GM18505 (cell line): ENCODE measurements at regions not wholly inside any gene's neighbourhood (a gene's known extent, or its start where the extent isn't known, plus 50 kb on each side); places are given as distances from the start of the nearest gene placed in this dataset.
"Not testable (repeated sequence)": the region's sequence is repeated elsewhere in the genome, so short reads cannot be mapped to it uniquely, and the experiment has no call there.

Source experiments
- ATAC-seq: cut with Tn5 transposase; IDR thresholded peaks from one replicate; pipeline ENCODE4 v1.9.1; 2021; ENCODE audit not compliant: unreplicated experiment
- POLR2A ChIP-seq: IDR thresholded peaks from 4 replicates; pipeline ENCODE4 v1.6.1; 2011; ENCODE audit warnings: borderline replicate concordance; ENCODE audit not compliant: insufficient read depth, insufficient read length; ENCODE audit errors: extremely low read depth

DNA sequence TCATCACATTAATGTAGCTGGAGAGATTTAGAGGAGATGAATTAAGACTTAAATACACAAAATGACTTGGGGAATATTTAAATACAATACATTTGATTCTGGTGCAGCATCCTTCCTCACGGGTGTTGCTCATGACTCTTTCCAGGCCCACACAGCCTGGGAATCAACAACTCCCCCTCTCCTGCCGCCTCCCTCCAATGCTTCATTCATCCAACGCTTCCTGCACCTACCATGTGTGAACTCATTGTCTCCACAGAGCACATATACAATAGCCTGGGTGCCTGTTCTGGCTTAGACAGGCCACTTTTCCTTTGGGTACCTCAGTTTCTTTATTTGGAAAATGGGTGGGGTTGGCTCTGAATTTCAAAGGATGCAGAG lies 476.9 kb upstream of the CADM1 start:
- no peak for TF ChIP-seq POLR2A
- no peak for ATAC-seq

GRCh38 chr11:115980337-115981103 lies 476.3 kb upstream of the CADM1 start:
- ATAC-seq = no peak

DNA sequence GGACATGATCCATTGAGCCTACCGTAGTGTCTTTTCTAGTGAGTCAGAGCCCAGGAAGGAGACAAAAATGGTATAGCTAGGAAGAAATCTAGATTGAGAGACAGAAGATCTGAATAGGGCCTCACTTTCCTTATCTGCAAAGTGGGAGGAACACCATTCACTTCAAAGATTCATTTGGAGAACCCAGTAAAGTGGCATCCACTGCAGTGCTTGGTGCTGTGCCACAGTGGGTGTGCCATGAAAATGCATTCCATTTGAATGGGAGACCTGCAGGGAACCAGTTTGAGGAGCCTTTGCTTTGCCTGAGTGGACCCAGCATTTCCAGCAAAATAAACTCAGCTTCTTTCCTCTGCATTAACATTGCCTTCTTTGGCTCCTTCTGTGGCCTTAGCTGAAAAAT lies 470.5 kb upstream of the CADM1 start:
- no peak for ATAC-seq
- TF ChIP-seq POLR2A = no peak

More at GRCh38 chr11:115980337-115981103, 476.3 kb upstream of the CADM1 start:
- no peak for TF ChIP-seq POLR2A

- not testable (repeated sequence) for ATAC-seq
These were observed 463.0 kb upstream of the CADM1 start for GRCh38 chr11:115967203-115967602.

- ATAC-seq = no peak
- TF ChIP-seq POLR2A = no peak
These were observed 461.7 kb upstream of the CADM1 start for GRCh38 chr11:115965767-115966504.

- ATAC-seq = no peak
- TF ChIP-seq POLR2A = no peak
These were observed 459.9 kb upstream of the CADM1 start for GRCh38 chr11:115964091-115964490.

DNA sequence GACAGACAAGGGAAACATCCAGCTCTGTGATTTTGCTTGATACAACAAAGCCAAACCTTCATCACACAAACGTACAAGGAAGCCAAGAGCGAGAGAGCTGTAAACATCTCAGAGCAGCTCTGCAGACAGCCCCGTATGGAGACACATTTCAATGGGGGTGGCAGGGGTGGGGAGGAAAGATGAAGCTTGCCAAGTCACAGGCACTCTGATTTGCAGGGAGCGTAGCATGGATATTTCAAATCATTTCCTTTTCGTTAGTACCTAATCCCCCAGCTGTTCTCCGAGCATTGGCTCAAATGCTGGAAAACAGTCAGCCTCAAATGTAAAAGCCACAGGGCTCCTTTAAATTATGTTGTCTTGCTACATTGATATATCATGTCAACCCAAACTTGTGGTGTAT lies 458.9 kb upstream of the CADM1 start:
- ATAC-seq = no peak
- TF ChIP-seq POLR2A = no peak

- no peak for ATAC-seq
- TF ChIP-seq POLR2A = no peak
These were observed 457.2 kb upstream of the CADM1 start for GRCh38 chr11:115961159-115962003.

DNA sequence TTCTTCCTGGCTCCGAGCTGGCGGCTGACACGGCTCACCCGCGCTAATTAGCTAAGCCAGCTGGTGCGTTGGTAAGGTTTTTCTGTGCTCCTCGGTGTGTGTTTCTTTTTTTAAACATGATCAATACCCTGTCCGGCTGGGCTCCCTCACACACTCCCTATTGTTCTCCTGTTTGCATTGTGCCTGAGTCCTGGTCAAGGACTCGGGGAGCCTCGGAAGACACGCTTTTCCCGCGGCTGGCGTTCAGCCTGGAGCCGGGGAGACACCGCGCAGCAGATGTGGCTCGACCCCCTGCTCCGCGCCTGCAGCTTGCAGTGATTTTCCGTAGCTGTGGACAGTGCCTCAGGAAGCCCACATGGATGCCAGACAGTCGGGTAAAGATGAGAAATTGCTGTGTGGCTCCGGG lies 454.9 kb upstream of the CADM1 start:
- no peak for TF ChIP-seq POLR2A
- no peak for ATAC-seq

DNA sequence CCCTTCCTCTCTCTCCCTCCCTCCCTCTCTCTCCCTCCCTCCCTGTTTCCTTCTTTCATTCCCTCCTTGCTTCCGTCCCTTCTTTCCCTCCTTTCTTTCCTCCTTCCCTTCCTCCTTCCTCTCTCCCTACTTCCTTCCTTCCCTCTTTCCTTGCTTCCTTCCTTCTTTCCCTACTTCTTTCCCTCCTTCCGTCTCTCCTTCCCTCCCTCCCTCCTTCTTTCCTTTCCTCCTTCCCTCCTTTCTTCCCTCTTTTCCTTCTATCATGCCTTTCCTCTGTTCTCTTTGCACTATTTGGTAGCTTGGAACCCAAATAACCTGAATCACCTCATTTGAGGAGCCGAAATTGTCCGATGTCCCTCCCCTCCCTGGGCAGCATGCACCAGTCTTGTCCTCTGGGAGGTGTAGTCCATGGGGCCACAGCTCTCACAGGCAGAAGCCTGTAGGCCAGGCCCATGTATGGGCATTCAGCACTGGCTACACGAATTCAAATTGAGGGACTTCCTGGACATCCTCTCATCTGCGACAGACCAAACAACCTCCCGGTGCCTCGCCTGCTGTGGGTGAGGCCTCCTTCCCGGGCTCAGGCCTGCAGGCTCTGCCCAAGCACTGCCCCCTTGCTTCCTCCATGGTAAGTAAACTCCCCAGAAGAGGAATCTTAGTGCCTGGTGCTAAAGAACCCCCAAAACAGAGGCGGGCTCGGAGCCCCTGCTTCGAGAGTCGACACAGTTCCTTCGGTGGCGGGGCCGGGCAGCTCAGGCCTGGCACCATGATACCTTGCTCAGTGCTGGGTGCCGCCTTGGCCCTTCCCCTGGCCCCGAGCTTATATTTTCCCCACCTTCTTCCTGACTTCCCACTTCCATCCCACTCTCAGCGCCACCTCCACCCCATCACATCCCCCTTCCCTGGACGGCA lies 454.1 kb upstream of the CADM1 start:
- no peak for TF ChIP-seq POLR2A
- no peak for ATAC-seq

- TF ChIP-seq POLR2A = no peak
- no peak for ATAC-seq
These were observed 451.6 kb upstream of the CADM1 start for GRCh38 chr11:115955803-115956202.

GRCh38 chr11:115950660-115951059 lies 446.4 kb upstream of the CADM1 start:
- no peak for ATAC-seq
- TF ChIP-seq POLR2A = no peak
